ENCODE measurements at regions not wholly inside any gene's neighbourhood (a gene's known extent, or its start where the extent isn't known, plus 50 kb on each side); places are given as distances from the start of the nearest gene placed in this dataset.

GRCh38 chr1:36711480-36711879, 228.8 kb upstream of the CSF3R start:
- TF ChIP-seq CTCF (conservative IDR thresholded peaks at IDR 0.05; ENCODE audit: low read depth, low read length) (no peak), EZH2 (IDR thresholded peaks at IDR 0.05; ENCODE audit: borderline replicate concordance, low read depth, low read length, poor library complexity, severe bottlenecking) (no peak)

Data from A673 (cell line).